Activated CD8-positive, alpha-beta memory T cell treated with anti-CD3 and anti-CD28 coated beads, Interleukin-2, amount 50 U/mL, for 24 hours (primary cell): ENCODE measurements at regions not wholly inside any gene's neighbourhood (a gene's known extent, or its start where the extent isn't known, plus 50 kb on each side); places are given as distances from the start of the nearest gene placed in this dataset.

Experiments used
- DNase-seq: peaks from one replicate; pipeline ENCODE4 v3.0.0-alpha.2; 2020; ENCODE audit errors: extremely low read depth

DNA sequence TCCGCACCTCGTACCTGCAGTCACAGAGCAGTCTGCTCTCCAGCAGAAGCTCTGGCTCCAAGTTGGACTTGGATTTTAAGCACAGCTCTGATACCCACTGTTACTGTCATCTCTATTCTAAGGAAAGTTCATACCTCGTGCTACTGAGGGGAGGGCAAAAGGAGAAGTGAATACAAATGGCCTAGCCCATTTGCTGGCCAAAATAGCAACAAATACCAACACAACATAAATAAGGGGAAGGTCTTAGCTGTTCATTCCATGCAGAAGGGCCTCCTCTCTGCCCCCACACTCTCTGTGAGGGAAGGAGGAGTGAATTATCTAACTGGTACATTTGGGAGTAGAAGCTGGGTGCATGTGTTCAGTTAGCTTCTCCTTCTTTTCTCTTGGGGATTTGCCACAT, 739.4 kb upstream of the RAB6C start:
- no peak for DNase-seq

GRCh38 chr2:129242269-129242668, 737.2 kb upstream of the RAB6C start:
- DNase-seq = no peak

DNA sequence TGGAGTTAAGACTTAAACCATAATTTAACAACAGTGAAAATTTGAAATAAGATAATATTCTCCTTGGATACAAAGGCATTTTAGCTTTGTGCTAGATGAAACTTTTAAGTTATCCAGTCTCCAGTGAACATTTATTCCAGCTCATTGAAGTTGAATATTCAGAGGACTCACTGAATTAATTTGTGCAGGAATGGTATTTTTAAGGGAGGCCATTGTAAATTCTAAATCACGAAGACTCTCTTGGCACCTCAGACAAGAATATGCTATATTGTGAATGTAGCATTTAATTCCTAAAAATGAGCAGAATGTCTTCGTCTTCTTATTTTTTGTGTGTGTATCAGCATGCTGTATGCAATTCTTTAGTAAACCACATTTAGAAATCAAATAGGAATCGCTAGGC, 731.7 kb upstream of the RAB6C start:
- DNase-seq = no peak

- DNase-seq = no peak
Observed at GRCh38 chr2:129248198-129248597, 731.3 kb upstream of the RAB6C start.

- no peak for DNase-seq
Observed at GRCh38 chr2:129252781-129253460, 726.5 kb upstream of the RAB6C start.

GRCh38 chr2:129253461-129253812, 726.0 kb upstream of the RAB6C start:
- no peak for DNase-seq

GRCh38 chr2:129254718-129255117, 724.7 kb upstream of the RAB6C start:
- DNase-seq = no peak

GRCh38 chr2:129255610-129256313, 723.7 kb upstream of the RAB6C start:
- DNase-seq = no peak

DNA sequence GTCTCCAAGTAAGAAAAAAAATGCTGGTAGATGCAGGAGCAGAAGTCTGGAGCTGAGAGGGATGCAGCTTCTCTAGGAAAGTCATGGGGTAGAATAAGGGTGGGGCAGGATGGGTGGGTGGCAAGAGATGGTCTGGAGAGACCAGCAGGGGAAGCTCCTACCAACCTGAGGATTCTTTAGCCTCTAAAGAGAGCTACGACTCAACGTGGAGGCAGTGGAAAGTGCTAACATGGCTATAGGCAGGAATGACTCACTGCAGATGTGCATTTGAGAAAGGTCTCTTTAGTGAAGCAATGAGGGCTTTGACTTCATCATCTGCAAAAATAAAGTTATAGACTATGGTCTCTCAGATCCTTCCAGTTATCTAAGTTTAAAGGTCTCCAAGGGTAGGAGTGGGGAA, 722.8 kb upstream of the RAB6C start:
- DNase-seq = no peak

DNA sequence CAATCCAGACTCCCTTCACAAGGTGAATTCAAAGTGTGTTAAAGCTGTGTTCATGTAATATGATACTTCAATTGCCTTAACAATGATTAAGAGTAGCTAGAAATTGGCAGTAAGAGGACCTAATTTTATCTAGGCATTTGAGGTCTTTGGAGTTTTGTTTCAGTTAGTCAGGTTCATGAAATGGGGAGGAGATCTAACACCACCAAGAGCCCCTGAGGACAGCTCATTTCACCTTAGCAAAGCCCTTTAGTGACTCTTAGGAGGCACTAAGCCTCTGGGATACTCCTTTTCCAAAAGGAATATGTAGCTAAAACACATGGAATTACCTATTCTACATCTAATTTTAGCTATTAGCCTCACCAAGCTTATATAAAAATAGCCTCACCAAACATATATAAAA, 716.5 kb upstream of the RAB6C start:
- DNase-seq = no peak

- DNase-seq = no peak
Observed at GRCh38 chr2:129263939-129264338, 715.5 kb upstream of the RAB6C start.

GRCh38 chr2:129267559-129267958, 711.9 kb upstream of the RAB6C start:
- no peak for DNase-seq

- DNase-seq = no peak
Observed at GRCh38 chr2:129273266-129274037, 706.0 kb upstream of the RAB6C start.

DNA sequence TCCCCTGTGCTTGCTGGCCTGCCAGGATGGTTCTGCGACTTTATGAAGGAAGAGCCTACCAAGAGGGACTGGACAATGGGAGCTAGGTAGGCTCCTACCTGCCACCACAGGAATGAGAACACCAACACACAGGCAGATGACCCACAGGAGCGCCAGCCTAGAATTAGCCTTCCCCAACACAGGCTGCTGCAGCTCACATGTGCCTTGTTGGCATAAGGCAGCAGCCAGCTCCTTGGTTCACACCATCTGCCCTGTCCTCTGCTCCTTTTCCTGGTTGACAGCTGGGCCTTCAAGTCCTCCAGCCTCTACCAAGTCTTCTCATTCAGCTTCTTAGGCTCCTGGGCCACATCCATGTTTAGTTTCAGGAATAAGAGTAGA, 705.4 kb upstream of the RAB6C start:
- no peak for DNase-seq

GRCh38 chr2:129274918-129275317, 704.5 kb upstream of the RAB6C start:
- no peak for DNase-seq

GRCh38 chr2:129275706-129276105, 703.8 kb upstream of the RAB6C start:
- no peak for DNase-seq

GRCh38 chr2:129276978-129277584, 702.4 kb upstream of the RAB6C start:
- DNase-seq = no peak

DNA sequence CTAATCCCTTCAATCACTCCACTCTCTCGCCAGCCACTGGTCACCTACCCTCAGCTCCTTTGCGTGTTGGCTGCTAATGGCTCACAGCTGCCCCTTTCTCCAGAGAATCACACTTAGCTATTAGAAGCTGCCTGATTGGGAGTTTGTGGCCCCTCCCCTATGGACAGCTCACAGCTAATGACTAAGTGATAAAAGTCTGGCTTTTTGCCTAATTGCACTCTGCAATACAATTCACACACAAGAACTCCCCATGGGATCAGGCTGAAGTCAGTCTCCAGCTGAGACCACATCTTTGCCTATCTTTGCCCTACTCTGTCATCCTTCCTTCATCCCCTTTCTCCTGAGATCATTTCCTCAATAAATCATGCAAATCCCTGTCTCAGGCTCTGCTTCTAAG, 701.9 kb upstream of the RAB6C start:
- DNase-seq = no peak

DNA sequence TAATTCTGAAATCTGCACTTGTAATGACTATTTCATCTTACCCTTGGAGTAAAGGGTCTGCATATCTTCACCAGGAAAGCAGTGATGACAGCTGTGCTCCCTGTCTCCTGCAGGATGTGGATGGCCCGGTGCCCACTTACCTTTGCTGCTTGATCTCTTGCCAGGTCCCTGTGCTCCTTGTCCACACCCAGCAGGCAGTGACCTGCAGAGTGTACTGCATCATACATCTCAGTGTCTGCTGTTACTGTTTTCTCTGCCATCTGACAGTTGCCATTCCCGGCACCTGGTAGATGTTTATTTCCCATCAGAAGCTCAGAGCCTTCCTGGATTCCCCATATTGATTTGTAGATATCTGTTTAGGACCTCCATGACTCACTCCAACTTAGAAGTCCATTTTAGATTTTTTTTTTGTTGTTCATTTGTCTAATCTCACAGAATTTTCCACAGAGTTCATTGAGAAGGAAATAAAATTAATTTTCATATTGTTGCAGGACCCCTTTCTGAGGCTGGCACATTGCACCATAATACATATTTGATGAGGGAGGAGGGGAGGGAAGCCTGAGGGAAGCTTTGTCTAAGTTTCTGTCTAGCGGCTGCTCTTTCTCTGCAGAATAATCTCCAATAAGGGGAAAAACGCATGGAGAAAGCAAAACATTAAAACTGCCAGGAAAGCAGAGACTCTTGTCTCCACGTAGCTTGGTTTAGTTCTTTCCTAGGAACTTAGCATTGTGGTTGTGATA, 697.5 kb upstream of the RAB6C start:
- no peak for DNase-seq

- no peak for DNase-seq
Observed at GRCh38 chr2:129285012-129285411, 694.5 kb upstream of the RAB6C start.

GRCh38 chr2:129293326-129293725, 686.1 kb upstream of the RAB6C start:
- DNase-seq = no peak

- DNase-seq = no peak
Observed at GRCh38 chr2:129296396-129296795, 683.1 kb upstream of the RAB6C start.
